Fibroblast of skin of left biceps (primary cell): ENCODE measurements at regions not wholly inside any gene's neighbourhood (a gene's known extent, or its start where the extent isn't known, plus 50 kb on each side); places are given as distances from the start of the nearest gene placed in this dataset.

Experiments
- DNase-seq, 2 experiments: peaks; one replicate each; pipeline ENCODE4 v3.0.0-alpha.2; 2013; ENCODE audit warnings: low read depth in 2 of 2

DNA sequence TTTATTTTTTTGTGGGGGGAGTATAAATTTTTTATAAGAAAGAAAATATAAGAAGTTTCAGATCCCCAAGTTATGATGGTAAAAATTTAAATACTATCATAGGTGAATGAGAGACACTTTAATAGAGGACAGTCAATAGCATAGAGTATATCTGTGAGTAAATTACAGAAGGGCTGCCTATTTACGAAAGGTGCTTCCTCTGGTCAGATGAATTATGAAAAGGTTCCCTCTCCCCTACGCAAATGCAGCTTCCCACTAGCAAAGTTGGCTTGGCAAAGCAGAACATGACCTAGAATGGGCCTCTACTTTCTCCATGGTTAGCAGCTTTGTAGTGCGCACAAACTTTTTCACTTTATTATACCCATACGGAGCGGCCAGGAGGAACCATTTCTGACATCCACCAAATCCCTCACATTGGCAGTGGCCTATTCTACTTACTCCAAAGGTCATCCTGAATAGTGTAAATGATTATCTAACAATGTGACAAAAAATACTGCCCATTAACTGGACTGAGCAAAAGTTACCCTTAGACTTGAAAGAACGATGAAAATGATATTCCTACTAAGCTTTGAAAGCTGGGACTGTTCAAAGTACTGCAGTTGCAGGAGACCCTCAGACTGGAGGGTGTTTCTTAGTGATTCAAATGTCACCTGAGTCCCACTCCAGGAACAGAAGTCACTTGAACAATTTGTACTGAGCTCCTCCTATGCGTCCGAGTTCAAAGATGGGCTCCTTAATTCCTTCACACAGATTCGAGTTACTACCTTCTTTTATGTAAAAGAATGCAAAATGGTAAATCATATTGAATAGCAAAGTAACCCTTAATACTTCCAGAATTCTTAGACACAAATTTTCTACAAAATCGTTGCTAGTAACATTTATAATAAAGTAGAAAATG lies 148.5 kb downstream of the NOL4 start:
- no peak for DNase-seq

DNA sequence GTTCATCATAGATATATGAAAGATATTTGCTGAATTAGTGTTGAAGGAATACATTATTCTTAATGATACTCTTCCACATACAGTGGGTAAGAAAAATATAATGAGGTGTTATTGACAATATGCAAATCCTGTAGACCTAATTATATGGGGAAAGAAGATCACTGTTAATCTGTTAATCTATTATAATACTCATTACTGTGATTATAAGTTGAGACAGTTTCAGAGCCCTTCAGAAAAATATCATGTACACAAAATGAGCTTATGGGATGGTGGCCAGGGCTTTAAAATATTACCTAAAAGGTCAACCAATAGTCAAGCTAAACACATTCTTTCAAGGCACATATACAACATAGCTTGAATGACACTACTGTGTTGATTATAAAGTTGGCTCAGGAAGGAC lies 163.5 kb downstream of the NOL4 start:
- no peak for DNase-seq

- no peak for DNase-seq
Measured at GRCh38 chr18:34055227-34055626, 169.5 kb downstream of the NOL4 start.

- no peak for DNase-seq
Measured at GRCh38 chr18:34050661-34051060, 174.1 kb downstream of the NOL4 start.

GRCh38 chr18:34049511-34049910 lies 175.2 kb downstream of the NOL4 start:
- no peak for DNase-seq

GRCh38 chr18:34048423-34048822 lies 176.3 kb downstream of the NOL4 start:
- DNase-seq = no peak

DNA sequence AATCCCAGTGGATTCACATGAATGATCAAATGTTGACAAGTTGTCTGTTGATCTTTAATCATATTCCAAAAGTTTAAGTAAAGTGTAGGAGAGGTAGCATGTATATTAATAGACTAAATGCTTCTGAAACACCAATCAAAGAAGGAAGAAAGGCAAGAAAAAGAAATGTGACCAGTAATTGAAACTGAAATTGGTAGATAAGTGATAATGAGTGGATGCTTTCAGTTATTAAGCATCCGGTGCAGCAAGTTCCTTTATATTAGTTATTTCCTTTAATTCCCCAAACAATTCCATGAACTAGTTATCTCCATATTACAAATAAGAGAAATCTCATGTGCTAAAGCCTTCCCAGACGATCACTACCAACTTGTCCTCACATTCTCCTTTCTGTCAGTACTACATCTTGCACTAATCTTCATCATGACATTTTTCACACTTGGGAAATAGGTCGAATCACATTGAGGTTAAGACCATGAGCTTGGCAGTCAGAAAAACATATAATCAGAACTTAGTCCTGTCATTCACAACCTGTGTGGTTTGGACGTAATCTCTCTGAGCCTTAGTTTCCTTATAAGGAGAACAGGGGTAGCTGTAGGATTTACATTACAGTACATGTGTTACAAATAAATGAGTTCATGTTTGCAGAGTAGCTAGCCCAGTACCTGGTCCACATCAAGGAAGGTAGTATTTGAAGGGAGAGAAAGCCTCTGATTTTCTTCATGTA lies 182.1 kb downstream of the NOL4 start:
- no peak for DNase-seq

- DNase-seq = no peak
Measured at GRCh38 chr18:34039611-34040010, 185.1 kb downstream of the NOL4 start.

DNA sequence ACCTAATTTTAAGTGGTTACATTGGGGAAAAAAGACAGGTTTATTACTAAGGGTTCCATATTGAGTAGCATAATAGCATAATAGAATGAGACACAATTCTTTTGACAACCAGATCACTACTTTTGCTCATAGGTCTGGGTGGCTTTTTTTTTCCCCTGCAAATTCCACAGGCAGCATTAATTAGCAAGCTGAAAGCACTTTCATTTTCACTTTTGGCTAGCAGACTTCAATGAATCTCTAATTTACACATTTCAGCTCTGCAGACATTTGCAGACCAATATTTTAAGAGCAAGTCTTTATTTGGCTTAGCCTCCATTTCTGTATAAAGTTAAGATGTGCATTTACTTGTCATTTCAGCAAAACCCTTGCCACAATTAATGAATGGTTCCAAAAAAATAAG lies 185.5 kb downstream of the NOL4 start:
- no peak for DNase-seq

GRCh38 chr18:34038086-34038485 lies 186.6 kb downstream of the NOL4 start:
- no peak for DNase-seq

DNA sequence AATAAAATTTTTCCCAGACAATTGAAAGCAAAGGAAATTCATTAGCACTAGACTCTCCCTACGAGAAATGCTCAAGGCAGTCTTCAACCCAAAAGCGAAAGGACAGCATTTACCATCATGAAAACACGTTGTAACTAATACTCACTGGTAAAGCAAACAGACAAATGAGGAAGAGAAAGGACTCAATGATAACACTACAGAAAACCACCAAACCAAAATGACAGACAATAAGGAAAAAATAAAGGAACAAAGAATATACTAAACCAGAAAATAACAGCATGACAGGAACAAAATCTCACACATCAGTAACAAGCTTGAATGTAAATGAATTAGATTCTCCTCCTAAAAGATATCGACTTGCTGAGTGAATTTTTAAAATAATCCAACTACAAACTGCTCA lies 190.7 kb downstream of the NOL4 start:
- DNase-seq = no peak

DNA sequence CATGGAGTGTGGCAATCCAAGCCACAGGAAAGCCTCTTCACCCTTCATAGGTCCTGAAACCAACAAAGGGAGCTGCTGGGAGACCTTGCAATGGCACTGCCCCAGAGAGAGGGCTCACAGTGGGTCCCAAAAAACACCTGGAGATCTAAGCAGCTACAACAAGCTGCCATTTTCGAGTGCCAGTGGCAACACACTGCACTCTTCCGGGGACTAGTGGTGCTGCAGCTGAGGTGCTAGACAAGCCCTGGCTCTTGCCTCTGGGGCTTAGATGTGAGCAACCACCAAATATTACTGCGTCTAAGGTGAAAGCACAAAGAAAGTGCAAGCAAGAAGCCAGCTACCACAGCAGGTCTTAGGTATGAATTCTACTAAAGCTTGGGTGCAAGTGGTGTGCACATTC lies 192.9 kb downstream of the NOL4 start:
- no peak for DNase-seq

DNA sequence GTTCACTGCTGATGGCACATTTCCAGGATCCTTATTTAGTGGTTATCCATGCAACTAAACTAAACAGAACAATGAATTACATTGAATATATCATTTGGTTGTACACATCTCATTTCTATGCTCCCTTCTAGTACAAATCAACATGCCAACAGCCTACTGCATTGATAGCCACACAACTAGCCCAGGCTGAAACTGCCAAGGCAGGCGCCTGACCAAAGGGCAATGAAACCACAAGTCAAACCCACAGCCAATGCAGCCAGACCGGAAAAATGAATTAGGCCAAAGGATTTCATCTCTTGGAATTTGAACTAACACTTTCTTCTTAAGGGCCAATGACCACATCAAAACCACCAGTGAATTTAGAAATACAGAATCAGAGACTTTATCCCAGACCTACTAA lies 196.4 kb downstream of the NOL4 start:
- no peak for DNase-seq

- no peak for DNase-seq
Measured at GRCh38 chr18:34025191-34025801, 199.4 kb downstream of the NOL4 start.

- no peak for DNase-seq
Measured at GRCh38 chr18:34023471-34023870, 201.2 kb downstream of the NOL4 start.

- no peak for DNase-seq
Measured at GRCh38 chr18:34018336-34018735, 206.4 kb downstream of the NOL4 start.

- DNase-seq = no peak
Measured at GRCh38 chr18:34003687-34004086, 221.0 kb downstream of the NOL4 start.

GRCh38 chr18:34002130-34002529 lies 222.6 kb downstream of the NOL4 start:
- no peak for DNase-seq

DNA sequence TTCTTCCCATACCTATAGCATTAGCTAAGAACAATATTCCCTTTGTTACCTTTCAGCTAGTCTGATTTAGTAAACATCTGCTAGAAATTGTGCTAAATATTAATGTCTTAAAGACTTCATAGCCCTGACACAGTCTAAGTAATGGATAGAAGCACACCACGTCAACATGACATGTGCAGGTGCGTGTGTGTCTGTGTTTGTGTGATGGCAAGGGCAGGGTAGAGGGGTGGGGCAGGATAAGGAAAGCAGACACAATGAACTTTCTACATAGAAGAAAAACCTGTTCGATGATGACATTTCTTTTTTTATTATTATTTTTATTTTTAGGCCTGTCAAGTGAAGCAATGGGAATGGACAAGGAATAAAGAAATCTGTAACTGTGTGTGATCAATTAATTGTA lies 223.3 kb downstream of the NOL4 start:
- no peak for DNase-seq

- DNase-seq = no peak
Measured at GRCh38 chr18:33987206-33987605, 237.5 kb downstream of the NOL4 start.

GRCh38 chr18:33983126-33983525 lies 241.6 kb downstream of the NOL4 start:
- no peak for DNase-seq

- no peak for DNase-seq
Measured at GRCh38 chr18:33960417-33960816, 264.3 kb downstream of the NOL4 start.

DNA sequence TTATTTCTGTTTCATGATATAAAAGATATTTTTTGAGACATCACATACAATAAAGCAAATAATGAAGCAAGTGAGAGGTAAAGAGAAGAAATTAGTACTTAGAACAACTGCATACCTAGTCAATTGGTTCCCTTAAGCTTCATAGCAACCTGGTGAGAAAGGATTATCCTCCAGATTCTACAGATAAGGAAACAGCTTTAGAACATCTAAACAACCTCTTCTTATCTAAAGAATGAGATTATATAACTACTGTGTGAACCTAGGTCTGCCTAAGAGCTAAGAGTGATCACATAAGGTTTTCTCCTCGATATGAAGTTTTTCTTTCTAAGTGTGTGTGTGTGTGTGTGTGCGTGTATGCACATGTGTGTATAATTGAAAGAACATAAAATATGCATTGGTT lies 265.1 kb downstream of the NOL4 start:
- no peak for DNase-seq
